HG03159 (cell line): ENCODE measurements at regions not wholly inside any gene's neighbourhood (a gene's known extent, or its start where the extent isn't known, plus 50 kb on each side); places are given as distances from the start of the nearest gene placed in this dataset.

Experiments
- ATAC-seq: cut with Tn5 transposase; IDR thresholded peaks from one replicate; pipeline ENCODE4 v1.9.1; 2021; ENCODE audit warnings: mild to moderate bottlenecking, moderate library complexity; ENCODE audit not compliant: unreplicated experiment

DNA sequence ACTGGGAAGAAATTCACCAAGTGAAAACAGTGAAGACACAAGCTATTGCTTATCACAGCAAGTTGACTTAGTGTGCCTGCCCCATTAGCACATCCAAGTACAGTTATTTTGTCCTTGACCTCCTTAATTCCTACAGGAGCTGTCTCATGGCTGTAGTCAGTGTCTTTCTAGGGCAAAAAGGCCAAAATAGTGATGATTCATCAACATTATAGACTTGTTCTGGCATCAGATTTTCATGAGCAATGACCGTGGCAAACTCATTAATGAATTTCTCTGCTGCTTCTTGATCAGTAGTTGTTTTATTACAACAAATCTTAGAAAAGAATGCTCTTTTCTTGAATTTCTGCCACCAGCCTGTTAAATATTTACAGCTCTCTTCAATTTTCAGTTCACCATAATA lies 1169.3 kb upstream of the DDX18 start:
- ATAC-seq, result no peak

DNA sequence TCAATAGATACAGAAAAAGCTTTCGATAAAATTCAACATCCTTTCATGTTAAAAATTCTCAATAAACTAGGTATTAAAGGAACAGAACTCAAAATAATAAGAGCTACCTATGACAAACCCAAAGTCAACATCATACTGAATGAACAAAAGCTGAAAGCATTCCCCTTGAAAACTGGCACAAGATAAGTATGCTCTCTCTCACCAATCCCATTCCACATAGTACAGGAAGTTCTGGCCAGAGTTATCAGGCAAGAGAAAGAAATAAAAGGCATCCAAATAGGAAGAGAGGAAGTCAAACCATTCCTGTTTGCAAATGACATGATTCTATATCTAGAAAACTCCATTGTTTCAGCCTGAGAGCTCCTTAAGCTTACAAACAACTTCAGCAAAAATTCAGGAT lies 1145.8 kb upstream of the DDX18 start:
- ATAC-seq, result no peak

DNA sequence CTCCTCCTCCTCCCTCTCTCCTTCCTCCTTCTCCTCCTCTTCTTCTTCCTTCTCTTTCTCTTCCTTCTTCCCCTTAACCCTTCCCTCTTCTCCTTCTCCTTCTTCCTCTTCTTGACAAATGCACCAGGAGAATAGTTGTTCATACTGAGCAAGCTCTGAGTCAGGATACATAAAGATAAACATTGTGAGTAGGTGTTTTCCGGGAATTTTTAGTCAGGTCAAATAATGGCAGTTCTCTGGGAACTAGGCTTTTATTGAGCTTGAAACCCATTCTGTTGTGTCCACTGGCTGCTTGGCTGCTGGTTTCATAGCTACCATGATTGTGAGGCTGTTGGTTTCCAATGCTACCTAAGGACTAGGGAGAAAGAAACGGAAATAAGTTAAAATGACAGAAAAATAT lies 1144.7 kb upstream of the DDX18 start:
- ATAC-seq, result no peak

DNA sequence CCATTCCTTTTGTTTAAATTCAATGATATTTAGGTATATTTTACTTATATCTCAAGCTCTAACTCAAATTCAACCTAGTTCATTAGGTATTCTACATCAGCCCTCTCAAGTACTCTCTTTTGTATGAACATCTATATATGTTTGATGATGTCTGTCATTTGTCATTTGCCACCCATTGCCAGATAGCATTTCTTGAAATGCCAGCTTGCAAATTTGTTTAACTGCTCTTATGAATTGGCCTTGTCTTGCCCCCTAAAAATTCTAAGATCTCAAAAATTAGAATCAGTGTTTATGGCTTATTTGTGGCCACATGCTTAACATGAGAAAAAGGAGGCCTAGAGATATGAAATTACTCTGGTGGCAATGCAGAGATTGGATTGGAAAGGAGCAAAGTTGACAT lies 1140.3 kb upstream of the DDX18 start:
- no peak for ATAC-seq

DNA sequence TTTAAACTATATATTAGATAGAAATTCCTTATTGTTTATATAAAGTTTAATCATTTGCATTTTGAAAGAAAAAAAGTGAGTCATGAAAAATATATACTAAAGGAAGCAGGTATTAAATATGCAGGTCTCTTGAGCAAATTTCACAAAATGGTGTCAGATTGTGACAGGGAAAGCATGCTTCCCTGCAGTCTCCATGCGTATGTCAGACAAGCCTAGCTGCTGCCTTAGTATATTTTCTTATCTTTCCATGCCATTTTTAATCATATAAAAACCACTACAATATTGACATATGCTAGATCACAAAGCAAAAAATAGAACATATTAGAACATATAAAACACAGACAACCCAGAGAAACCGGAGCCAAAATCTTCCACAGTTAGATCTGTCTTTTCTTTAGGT lies 1137.7 kb upstream of the DDX18 start:
- ATAC-seq, result no peak

DNA sequence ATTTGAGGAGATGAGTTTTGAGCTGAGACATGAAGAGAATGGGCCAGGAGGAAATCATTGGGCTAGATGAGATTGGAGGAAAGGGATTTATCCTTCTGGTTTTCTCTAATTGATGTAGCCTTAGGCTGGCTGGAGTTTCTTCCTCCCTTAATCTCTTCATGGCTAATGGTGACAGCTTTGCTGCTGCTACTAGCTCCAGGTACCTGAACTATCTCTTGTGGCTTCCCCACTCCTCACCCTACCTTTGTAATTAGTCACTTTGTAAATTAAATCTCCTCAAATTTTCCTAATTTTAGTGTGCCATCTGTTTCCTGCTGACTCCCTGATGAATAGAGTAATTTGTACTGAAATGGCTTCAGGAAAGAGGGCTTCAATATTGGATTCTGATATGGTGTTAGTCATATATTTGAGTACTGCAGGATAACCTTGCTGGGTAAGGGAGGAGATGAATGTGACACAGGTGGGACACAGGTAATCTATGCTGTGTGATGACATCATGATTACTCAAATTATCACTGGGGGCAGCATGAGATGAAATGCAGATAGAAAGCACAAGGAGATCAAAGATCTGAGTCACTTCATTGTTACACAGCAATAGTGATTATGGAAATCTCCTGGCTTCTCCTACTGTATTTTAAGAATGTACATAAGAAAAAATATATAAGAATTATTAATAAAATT lies 1134.1 kb upstream of the DDX18 start:
- no peak for ATAC-seq

DNA sequence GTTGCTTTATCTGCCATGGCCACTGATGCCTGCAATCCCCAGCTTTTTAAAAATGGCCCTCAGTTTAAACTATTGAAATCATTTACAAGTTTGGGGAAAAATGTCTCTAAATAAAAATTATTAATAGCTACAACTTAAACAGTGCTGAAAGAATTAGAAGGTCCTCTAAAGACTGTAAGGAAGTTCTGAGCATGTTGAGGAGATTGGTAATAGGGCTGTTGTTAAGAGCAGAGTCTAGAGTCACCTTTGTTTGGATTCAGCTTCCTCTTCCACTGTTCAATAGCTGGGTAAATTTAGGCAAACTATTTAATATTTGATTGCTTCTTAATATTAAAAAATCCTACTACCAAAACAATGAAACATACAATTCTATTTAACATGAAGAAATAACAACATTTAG lies 1127.1 kb upstream of the DDX18 start:
- no peak for ATAC-seq

DNA sequence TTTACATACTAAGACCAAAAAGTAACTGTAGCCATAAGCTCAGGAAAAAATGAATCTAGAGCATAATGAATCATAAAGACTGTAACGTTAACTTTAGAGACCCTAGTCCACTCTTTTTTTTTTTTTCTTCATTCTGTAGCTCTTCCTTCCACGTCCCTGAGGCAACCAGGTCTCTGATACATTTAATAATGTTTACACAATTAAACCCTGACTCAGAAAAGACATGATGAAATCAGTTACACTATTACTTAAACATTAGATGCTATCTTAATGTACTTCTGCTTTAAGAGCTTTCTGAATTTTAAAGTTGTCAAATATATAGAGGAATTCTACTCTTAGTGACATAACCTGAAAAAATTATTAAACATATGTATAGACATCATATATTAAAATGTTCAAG lies 1121.5 kb upstream of the DDX18 start:
- ATAC-seq, result no peak

DNA sequence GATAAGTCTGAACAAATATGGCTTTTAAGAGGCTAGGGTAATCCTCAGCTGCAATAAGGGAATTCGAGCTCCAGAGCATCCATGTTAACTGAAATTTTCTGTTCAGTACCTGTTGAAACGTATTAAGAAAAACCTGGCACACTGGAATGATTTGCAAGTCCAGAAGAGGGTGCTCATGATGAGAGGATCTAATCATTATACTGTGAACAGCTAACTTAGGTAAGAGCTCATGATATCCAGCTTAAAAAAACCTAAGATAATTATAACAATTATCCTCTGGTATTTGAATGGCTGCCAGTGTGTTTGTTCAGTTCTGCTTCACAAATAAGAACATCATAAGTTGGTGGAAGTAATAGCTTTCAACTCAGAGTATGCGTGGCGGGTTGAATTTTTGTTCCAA lies 1118.3 kb upstream of the DDX18 start:
- ATAC-seq, result no peak

DNA sequence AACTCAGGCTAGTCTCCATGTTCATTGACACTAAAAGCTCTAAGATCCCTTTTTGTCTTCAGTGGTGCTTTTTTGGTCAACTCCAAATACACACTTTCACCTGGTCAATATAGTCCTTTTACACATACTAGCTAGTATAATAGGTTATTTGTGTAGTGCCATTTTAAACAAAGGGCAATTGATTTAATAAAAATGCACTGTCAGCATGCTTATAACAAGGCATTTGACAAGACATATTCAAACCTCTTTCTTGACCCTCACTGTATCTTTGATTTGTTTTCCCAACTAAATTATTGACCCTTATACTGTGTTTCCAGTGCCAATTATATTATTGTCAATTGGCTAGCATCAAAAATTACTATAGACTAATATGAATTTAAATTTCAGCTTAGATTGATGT lies 1117.6 kb upstream of the DDX18 start:
- ATAC-seq, result no peak

DNA sequence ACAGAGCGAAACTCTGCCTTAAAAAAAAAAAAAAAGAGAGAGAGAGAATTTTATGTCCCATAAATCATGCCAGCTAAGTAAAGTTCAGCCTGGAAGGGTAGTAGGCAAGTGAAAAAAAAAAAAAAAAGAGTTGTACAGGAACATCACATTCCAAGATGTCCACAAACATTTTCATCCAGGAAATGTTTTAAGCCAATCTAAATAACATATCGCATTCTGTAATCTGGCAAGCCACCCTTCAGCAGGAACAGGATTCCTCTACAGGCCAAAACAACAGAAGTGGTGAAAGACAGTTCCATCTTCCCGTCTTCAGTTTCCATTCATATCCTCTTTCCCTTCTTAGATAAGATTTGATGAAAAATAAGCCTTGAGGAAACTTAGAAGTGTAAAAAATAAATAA lies 1108.1 kb upstream of the DDX18 start:
- no peak for ATAC-seq

DNA sequence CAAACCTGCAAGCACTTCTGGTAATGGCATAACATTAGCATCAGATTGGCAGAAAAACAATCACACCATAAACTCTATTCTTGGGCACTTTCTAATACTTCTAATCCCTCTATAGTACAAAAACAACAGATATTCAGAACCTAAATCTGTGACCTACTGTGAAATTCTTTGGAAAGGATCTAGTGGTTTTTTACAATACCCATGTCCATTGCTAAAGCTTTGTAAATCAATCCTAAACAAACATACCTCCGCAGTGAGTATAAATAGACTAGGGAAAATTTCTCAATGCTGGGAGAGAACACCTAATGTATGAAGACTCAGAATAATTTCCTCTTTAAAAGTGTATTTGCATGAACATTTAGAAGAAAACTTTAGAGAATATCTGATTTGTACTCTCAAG lies 1098.5 kb upstream of the DDX18 start:
- no peak for ATAC-seq

DNA sequence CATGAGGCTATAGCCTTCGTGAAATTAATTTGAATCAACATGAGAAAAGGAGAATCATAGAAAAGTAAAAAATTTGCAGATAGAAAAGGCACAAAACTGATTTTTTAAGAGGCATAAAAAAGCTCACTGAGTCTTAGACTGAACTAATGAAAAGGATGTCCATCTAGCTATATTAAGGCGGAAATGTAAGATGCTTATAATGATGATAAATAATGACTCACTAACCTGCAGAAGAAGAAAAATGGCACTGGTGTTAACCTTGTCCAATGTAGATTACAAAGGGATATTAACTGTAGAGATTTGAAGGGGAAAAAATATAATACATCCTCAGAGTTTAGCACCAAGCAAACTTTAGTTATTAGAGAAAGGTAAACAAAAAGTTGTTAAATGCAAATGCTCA lies 1098.0 kb upstream of the DDX18 start:
- no peak for ATAC-seq

DNA sequence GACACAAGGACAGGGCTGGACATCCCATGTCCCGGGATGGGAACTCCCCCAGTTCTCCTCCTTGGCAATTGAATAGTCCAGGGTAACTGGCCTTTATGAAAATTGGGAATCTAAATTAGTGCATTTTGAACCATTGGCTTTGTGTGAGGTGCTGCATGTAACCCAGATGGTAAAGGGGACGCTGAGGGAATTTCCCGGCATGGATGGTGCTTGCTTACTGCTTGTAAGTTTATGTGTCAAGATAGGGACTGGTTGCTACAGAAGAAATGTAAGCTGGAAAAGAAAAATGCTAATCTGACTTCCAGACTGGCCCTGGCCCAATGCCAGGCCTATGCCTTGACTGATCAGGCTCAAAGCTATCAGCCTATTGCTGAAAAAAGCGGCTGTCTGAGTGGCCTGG lies 1096.7 kb upstream of the DDX18 start:
- ATAC-seq, result no peak

DNA sequence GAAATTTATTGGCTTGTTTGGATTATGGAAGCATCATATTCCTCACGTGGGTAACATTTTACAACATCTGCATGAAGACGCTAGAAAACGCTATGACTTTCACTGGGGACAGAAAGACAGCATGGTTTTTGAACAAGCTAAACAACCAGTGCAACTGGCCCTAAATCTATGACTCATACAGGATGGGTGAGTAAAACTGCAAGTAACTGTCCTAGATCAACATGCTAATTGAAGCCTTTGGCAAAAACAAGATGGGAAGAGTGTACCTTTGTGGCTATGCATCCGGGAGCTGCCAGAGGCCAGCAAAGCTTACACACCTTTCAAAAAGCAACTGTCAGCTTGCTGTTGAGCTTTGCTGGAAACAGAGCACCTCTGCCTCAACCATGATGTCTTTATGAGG lies 1096.0 kb upstream of the DDX18 start:
- no peak for ATAC-seq

DNA sequence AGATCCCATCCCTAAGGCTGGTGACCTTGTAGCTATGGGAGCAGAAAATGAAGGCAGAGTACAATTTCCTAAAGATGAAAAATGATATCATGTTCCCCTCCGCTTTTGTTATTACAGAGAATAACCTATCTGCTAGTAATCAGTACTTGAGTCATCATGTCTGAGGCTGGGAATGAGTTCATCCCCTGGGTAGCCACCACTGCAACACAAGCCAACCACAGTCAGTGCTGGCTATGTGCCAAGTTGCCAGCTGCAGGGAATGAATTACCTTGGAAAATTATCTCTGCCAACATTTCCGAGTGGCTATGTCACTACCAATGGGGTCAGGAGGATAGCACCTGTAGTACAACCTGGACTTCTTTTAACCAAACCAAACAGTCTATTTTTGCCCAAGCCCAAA lies 1094.7 kb upstream of the DDX18 start:
- ATAC-seq, result no peak

DNA sequence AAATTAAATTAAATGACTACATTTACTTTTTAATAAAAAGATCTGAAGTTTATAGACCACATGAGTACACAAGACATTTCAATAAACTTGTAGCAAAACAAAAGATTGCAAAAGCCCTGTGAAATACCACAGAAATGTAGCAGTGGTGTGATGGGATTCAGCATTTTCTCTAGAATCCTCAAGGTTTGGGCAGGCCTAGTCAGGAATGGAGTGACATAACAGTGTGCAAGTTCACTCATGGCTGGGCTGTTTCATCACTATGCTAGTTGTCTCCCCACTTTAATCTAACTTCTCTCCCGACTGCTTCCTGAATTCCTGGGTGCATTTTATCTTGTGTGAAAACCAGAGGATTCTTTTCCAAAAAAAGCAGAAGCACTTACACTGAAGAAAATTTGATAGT lies 1089.9 kb upstream of the DDX18 start:
- ATAC-seq, result no peak

DNA sequence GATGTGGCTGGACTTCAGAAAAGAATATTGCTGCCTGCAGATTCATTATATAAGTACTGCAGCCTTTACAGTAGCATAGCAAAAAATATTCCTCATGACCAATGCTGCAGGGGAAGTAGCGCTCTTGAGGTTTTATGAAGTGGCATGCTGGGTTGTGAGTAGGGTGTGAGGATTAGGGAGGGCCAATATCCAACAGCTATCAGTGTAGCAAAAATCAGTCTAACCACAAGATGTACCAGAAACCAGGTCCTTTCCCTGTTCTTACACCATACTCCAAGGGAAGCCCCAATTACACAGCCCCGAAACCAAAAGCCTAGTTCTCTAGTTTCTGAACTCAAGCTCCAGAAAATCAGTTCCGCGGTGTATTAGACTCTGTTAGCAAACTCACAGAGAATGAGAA lies 1082.2 kb upstream of the DDX18 start:
- no peak for ATAC-seq

DNA sequence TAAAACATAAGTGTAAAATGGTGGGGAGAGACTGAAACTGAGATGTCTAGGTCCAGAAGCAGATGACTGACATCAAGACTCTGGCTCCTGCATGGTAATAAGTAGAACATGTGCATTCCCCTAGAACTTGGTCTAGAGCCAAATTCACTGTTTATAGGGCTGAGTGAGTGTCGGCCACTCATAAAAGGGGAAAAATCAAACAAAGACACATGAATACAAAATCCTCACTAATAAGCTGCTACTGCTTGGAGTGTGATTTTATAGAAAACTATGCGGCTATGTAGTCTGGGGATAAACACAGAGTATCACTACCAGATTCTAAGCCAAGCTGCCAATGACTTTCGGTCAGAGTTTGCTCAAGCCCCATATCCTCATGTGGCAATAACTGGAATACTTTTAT lies 1080.8 kb upstream of the DDX18 start:
- ATAC-seq, result no peak

DNA sequence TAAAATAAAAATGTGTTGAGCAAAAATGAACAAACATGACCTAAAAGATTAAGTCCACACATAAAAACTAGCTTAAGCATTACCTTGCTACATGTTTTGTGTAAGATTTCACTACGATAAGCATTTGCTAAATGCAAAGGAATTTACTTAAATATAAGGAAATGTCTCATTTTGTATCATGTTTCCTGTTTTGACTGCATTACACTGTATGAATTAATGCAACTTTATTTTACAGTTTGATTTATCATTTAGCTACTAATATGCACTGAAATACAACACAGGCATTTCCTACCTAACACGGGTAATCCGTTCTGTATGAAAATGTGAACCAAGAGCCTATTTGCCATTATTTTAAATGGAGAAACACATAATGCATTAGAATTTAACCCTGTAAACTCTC lies 1076.5 kb upstream of the DDX18 start:
- ATAC-seq, result no peak

DNA sequence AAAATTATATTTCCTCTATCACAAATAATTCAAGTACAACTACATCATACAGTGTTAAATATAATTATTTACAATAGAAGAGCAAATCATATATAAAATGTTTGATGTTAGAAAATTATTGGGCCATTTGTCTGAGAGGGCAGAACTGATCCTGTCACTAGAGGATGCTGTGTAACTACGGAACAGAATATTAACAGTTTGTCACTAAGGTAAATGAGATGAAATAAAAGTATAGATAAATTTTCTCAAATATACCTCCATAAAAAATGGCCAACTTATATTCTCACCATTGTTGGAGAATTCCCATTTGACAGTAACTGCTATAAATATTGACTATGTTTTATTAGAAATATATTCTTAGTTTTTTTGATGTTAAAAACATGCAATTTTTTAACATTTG lies 1067.4 kb upstream of the DDX18 start:
- ATAC-seq, result no peak

DNA sequence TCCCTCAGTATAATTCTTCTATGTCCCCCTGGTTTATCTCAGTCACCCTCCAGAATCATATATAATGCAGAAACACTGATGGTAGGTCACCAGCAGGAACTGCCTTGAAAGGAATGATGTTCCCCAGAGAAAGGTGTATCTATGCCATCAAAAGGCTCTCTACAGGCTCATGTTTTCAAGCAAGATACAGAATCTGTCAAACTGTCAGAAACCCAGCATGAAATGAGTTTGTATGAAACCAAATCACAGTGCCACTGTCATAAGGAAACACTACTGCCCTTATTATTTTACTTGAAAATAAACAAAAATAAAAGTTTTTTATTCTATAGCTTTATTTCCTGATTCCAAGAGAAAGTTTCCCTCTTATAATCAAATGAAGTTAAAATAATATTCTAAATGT lies 1064.5 kb upstream of the DDX18 start:
- no peak for ATAC-seq

DNA sequence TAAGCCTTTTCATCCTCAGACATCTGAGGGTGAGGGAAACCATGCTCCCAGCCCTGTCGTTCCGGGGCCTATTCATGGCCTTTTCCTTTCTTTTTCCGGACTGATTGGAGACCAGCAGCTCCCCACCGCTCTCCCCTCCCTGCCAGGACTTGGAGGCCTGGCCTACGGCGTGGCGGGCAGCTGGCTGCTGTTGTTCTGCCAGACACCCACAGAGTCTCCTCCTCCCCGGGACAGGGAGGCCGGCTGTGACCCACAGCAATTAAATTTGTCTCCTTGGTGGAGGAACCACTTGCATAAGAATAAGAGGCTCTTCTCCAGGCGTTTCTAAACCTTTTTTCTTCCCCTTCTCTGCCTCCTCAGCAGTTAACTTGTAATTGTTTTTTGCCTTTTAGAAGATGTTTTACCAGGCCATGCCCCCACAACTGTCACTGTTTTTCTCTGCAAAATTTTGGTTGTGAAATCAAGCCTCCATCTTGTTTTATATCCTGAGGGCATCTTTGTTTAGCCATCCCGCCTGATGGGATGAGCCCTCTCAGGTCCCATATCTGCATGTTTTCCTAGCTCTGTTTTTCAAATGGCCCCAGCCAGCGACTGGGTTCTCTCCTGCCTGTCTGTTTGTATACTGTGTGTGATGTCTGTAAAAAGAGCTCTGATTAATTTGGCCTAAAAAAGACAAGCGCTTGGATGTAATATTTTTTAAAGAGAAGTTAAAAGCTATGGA lies 1060.0 kb upstream of the DDX18 start:
- no peak for ATAC-seq
